ENCODE measurements at regions not wholly inside any gene's neighbourhood (a gene's known extent, or its start where the extent isn't known, plus 50 kb on each side); places are given as distances from the start of the nearest gene placed in this dataset.

GRCh38 chr1:163571950-163572349, 250.2 kb downstream of the NUF2 start:
- TF ChIP-seq CTCF (IDR thresholded peaks at IDR 0.05; ENCODE audit: poor library complexity, severe bottlenecking) (no peak), EP300 (conservative IDR thresholded peaks at IDR 0.05; ENCODE audit: poor library complexity, severe bottlenecking) (no peak), SMC3 (conservative IDR thresholded peaks at IDR 0.05; ENCODE audit: poor library complexity) (no peak), EZH2 (IDR thresholded peaks at IDR 0.05; ENCODE audit: borderline replicate concordance, insufficient read depth, low read length, poor library complexity, severe bottlenecking) (no peak), RAD21 (conservative IDR thresholded peaks at IDR 0.05) (no peak), POLR2AphosphoS5 (IDR thresholded peaks at IDR 0.05) (no peak), TAF1 (IDR thresholded peaks at IDR 0.05; ENCODE audit: low read depth) (no peak), REST (IDR thresholded peaks at IDR 0.05; ENCODE audit: borderline replicate concordance) (no peak)

Measured in neural cell (in vitro differentiated cells).